Activated naive CD8-positive, alpha-beta T cell treated with anti-CD3 and anti-CD28 coated beads for 36 hours (primary cell): ENCODE measurements at regions not wholly inside any gene's neighbourhood (a gene's known extent, or its start where the extent isn't known, plus 50 kb on each side); places are given as distances from the start of the nearest gene placed in this dataset.
"Not testable (repeated sequence)": the region's sequence is repeated elsewhere in the genome, so short reads cannot be mapped to it uniquely, and the experiment has no call there.

Source experiments
- DNase-seq: peaks from one replicate; pipeline ENCODE4 v3.0.0; 2021
- H3K27ac Mint-ChIP-seq: one replicate; pipeline ENCODE4 v1.8.0; 2022; ENCODE audit warnings: mild to moderate bottlenecking, moderate library complexity, mixed read lengths
- H3K27me3 Mint-ChIP-seq: one replicate; pipeline ENCODE4 v1.8.0; 2022; ENCODE audit warnings: mild to moderate bottlenecking, mixed read lengths
- H3K36me3 Mint-ChIP-seq: one replicate; pipeline ENCODE4 v1.8.0; 2021; ENCODE audit warnings: mild to moderate bottlenecking, mixed read lengths
- H3K4me1 Mint-ChIP-seq: one replicate; pipeline ENCODE4 v1.8.0; 2021; ENCODE audit warnings: mixed read lengths
- H3K4me3 Mint-ChIP-seq: one replicate; pipeline ENCODE4 v1.8.0; 2022; ENCODE audit warnings: mild to moderate bottlenecking, moderate library complexity, mixed read lengths
- H3K9me3 Mint-ChIP-seq: one replicate; pipeline ENCODE4 v1.8.0; 2022; ENCODE audit warnings: mixed read lengths

- not testable (repeated sequence) for DNase-seq, H3K27me3 Mint-ChIP-seq, H3K4me1 Mint-ChIP-seq, H3K9me3 Mint-ChIP-seq, H3K4me3 Mint-ChIP-seq, H3K27ac Mint-ChIP-seq, H3K36me3 Mint-ChIP-seq
Observed at GRCh38 chr12:131394752-131395151, 316.1 kb upstream of the SFSWAP start.

- not testable (repeated sequence) for H3K9me3 Mint-ChIP-seq, DNase-seq, H3K27me3 Mint-ChIP-seq, H3K4me1 Mint-ChIP-seq, H3K36me3 Mint-ChIP-seq, H3K4me3 Mint-ChIP-seq, H3K27ac Mint-ChIP-seq
Observed at GRCh38 chr12:131395209-131395684, 315.6 kb upstream of the SFSWAP start.

- H3K9me3 Mint-ChIP-seq: peaks cover 8% of the 10 kb centered on the region
- peaks cover 4% of the 10 kb centered on the region for H3K36me3 Mint-ChIP-seq
Observed at GRCh38 chr12:131395971-131396573, 314.8 kb upstream of the SFSWAP start.

GRCh38 chr12:131397493-131398181, 313.3 kb upstream of the SFSWAP start:
- Mint-ChIP-seq H3K4me3 (no peak overlapping the region), H3K27me3 (no peaks in the 10 kb centered on the region), H3K9me3 (peaks cover 8% of the 10 kb centered on the region), H3K4me1 (no peaks in the 10 kb centered on the region), H3K36me3 (peaks cover 4% of the 10 kb centered on the region), H3K27ac (no peak overlapping the region)
- DNase-seq: no peak

More at GRCh38 chr12:131395971-131396573, 314.8 kb upstream of the SFSWAP start:
- no peaks in the 10 kb centered on the region for H3K27me3 Mint-ChIP-seq
- no peak overlapping the region for H3K27ac Mint-ChIP-seq
- no peaks in the 10 kb centered on the region for H3K4me1 Mint-ChIP-seq
- H3K4me3 Mint-ChIP-seq: no peak overlapping the region
- no peak for DNase-seq

GRCh38 chr12:131399000-131399399, 311.9 kb upstream of the SFSWAP start:
- no peak overlapping the region for H3K27ac Mint-ChIP-seq
- H3K4me1 Mint-ChIP-seq: no peaks in the 10 kb centered on the region
- peaks cover 4% of the 10 kb centered on the region for H3K36me3 Mint-ChIP-seq
- no peak overlapping the region for H3K4me3 Mint-ChIP-seq
- DNase-seq: no peak
- no peaks in the 10 kb centered on the region for H3K27me3 Mint-ChIP-seq
- H3K9me3 Mint-ChIP-seq: peaks cover 8% of the 10 kb centered on the region

GRCh38 chr12:131400668-131401294, 310.1 kb upstream of the SFSWAP start:
- not testable (repeated sequence) for H3K27ac Mint-ChIP-seq, H3K4me3 Mint-ChIP-seq, H3K27me3 Mint-ChIP-seq, H3K9me3 Mint-ChIP-seq, DNase-seq, H3K36me3 Mint-ChIP-seq, H3K4me1 Mint-ChIP-seq

- H3K27ac Mint-ChIP-seq, H3K36me3 Mint-ChIP-seq, DNase-seq, H3K27me3 Mint-ChIP-seq, H3K4me1 Mint-ChIP-seq, H3K9me3 Mint-ChIP-seq, H3K4me3 Mint-ChIP-seq: not testable (repeated sequence)
Observed at GRCh38 chr12:131401907-131402633, 308.8 kb upstream of the SFSWAP start.

GRCh38 chr12:131402781-131403396, 308.0 kb upstream of the SFSWAP start:
- H3K4me3 Mint-ChIP-seq: no peak overlapping the region
- peaks cover 6% of the 10 kb centered on the region for H3K9me3 Mint-ChIP-seq
- H3K36me3 Mint-ChIP-seq: peaks cover 2% of the 10 kb centered on the region
- no peak for DNase-seq
- H3K4me1 Mint-ChIP-seq: no peaks in the 10 kb centered on the region
- H3K27me3 Mint-ChIP-seq: no peaks in the 10 kb centered on the region
- no peak overlapping the region for H3K27ac Mint-ChIP-seq

GRCh38 chr12:131403676-131404075, 307.2 kb upstream of the SFSWAP start:
- Mint-ChIP-seq H3K27ac (no peak overlapping the region), H3K9me3 (peaks cover 2% of the 10 kb centered on the region), H3K4me1 (no peaks in the 10 kb centered on the region), H3K36me3 (no peaks in the 10 kb centered on the region), H3K27me3 (no peaks in the 10 kb centered on the region), H3K4me3 (no peak overlapping the region)
- no peak for DNase-seq

GRCh38 chr12:131404705-131405104, 306.2 kb upstream of the SFSWAP start:
- DNase-seq: no peak
- Mint-ChIP-seq H3K9me3 (no peaks in the 10 kb centered on the region), H3K27ac (no peak overlapping the region), H3K27me3 (no peaks in the 10 kb centered on the region), H3K4me3 (no peak overlapping the region), H3K4me1 (no peaks in the 10 kb centered on the region), H3K36me3 (no peaks in the 10 kb centered on the region)

GRCh38 chr12:131407221-131408035, 303.5 kb upstream of the SFSWAP start:
- no peaks in the 10 kb centered on the region for H3K9me3 Mint-ChIP-seq
- H3K4me3 Mint-ChIP-seq: no peak overlapping the region
- H3K4me1 Mint-ChIP-seq: no peaks in the 10 kb centered on the region
- H3K27ac Mint-ChIP-seq: no peak overlapping the region
- no peaks in the 10 kb centered on the region for H3K27me3 Mint-ChIP-seq
- DNase-seq: no peak
- no peaks in the 10 kb centered on the region for H3K36me3 Mint-ChIP-seq

- no peak for DNase-seq
- Mint-ChIP-seq H3K9me3 (no peaks in the 10 kb centered on the region), H3K4me1 (no peaks in the 10 kb centered on the region), H3K4me3 (no peak overlapping the region), H3K27me3 (no peaks in the 10 kb centered on the region), H3K36me3 (no peaks in the 10 kb centered on the region), H3K27ac (no peak overlapping the region)
Observed at GRCh38 chr12:131408036-131408365, 302.9 kb upstream of the SFSWAP start.

- H3K36me3 Mint-ChIP-seq: no peaks in the 10 kb centered on the region
- H3K4me1 Mint-ChIP-seq: no peaks in the 10 kb centered on the region
- no peak overlapping the region for H3K27ac Mint-ChIP-seq
- H3K4me3 Mint-ChIP-seq: no peak overlapping the region
- no peaks in the 10 kb centered on the region for H3K27me3 Mint-ChIP-seq
- DNase-seq: no peak
- no peaks in the 10 kb centered on the region for H3K9me3 Mint-ChIP-seq
Observed at GRCh38 chr12:131408484-131408883, 302.4 kb upstream of the SFSWAP start.

- H3K4me1 Mint-ChIP-seq: no peaks in the 10 kb centered on the region
- H3K27ac Mint-ChIP-seq: no peak overlapping the region
- DNase-seq: no peak
- no peak overlapping the region for H3K4me3 Mint-ChIP-seq
- no peaks in the 10 kb centered on the region for H3K27me3 Mint-ChIP-seq
- no peaks in the 10 kb centered on the region for H3K36me3 Mint-ChIP-seq
- no peaks in the 10 kb centered on the region for H3K9me3 Mint-ChIP-seq
Observed at GRCh38 chr12:131409211-131409610, 301.7 kb upstream of the SFSWAP start.
